Liver (tissue), 8 donors: ENCODE measurements at regions not wholly inside any gene's neighbourhood (a gene's known extent, or its start where the extent isn't known, plus 50 kb on each side); places are given as distances from the start of the nearest gene placed in this dataset.
"Not testable (repeated sequence)": the region's sequence is repeated elsewhere in the genome, so short reads cannot be mapped to it uniquely, and the experiment has no call there.

Experiments
- DNase-seq: peaks from one replicate; pipeline ENCODE4 v3.0.0-alpha.2; 2017; ENCODE audit warnings: low spot score
- H3K27ac ChIP-seq, 2 donors: one replicate each; pipeline ENCODE4 v1.7.0; 2013; ENCODE audit warnings: inconsistent platforms in 2 of 2, low read length in 2 of 2, control low read depth in 1 of 2, low read depth in 1 of 2, mild to moderate bottlenecking in 1 of 2
- H3K27me3 ChIP-seq, 4 donors: one replicate each; pipeline versions ENCODE4 v1.6.1 to v1.7.0; 2013; ENCODE audit warnings: low read length in 3 of 4, inconsistent platforms in 1 of 4, mild to moderate bottlenecking in 1 of 4, moderate library complexity in 1 of 4; ENCODE audit not compliant: control insufficient read depth in 4 of 4, insufficient read depth in 4 of 4
- H3K36me3 ChIP-seq, 4 donors: one replicate each; pipeline versions ENCODE4 v1.6.1 to v1.7.0; 2013; ENCODE audit warnings: low read length in 3 of 4, mild to moderate bottlenecking in 3 of 4, low read depth in 1 of 4, moderate library complexity in 1 of 4; ENCODE audit not compliant: control insufficient read depth in 4 of 4, insufficient read depth in 3 of 4
- H3K4me1 ChIP-seq, 4 donors: one replicate each; pipeline versions ENCODE4 v1.6.1 to v1.7.0; 2013; ENCODE audit warnings: low read length in 3 of 4, mild to moderate bottlenecking in 3 of 4, moderate library complexity in 1 of 4; ENCODE audit not compliant: control insufficient read depth in 4 of 4, insufficient read depth in 4 of 4
- H3K4me3 ChIP-seq, 3 donors: one replicate each; pipeline versions ENCODE4 v1.6.1 to v1.7.0; 2013; ENCODE audit warnings: low read length in 3 of 3, control low read depth in 1 of 3, low read depth in 1 of 3, mild to moderate bottlenecking in 1 of 3
- H3K9ac ChIP-seq, 2 donors: one replicate each; pipeline ENCODE4 v1.7.0; 2013; ENCODE audit warnings: low read length in 2 of 2, mild to moderate bottlenecking in 2 of 2, moderate library complexity in 2 of 2, control low read depth in 1 of 2, low read depth in 1 of 2
- H3K9me3 ChIP-seq, 4 donors: one replicate each; pipeline versions ENCODE4 v1.6.1 to v1.7.0; 2013; ENCODE audit warnings: low read length in 3 of 4; ENCODE audit not compliant: control insufficient read depth in 4 of 4
- EGR1 ChIP-seq, 2 donors: IDR thresholded peaks; 2 replicates each; pipeline ENCODE4 v1.6.1; 2016 to 2018; ENCODE audit warnings: antibody characterized with exemption in 2 of 2, low read depth in 2 of 2
- FOXA1 ChIP-seq: IDR thresholded peaks from 2 replicates; pipeline ENCODE4 v1.6.1; 2016; ENCODE audit warnings: antibody characterized with exemption
- FOXA2 ChIP-seq: IDR thresholded peaks from 2 replicates; pipeline ENCODE4 v1.6.1; 2016; ENCODE audit warnings: antibody characterized with exemption
- GABPA ChIP-seq, 2 donors: IDR thresholded peaks in 1 of 2; conservative IDR thresholded peaks in 1 of 2; 2 replicates each; pipeline ENCODE4 v1.6.1; 2016; ENCODE audit warnings: antibody characterized with exemption in 2 of 2, mild to moderate bottlenecking in 1 of 2, moderate library complexity in 1 of 2
- HNF4A ChIP-seq, 2 donors: conservative IDR thresholded peaks; 2 replicates each; pipeline ENCODE4 v1.6.1; 2016; ENCODE audit warnings: antibody characterized with exemption in 2 of 2, mild to moderate bottlenecking in 2 of 2
- JUND ChIP-seq, 2 donors: IDR thresholded peaks; 2 replicates each; pipeline ENCODE4 v1.6.1; 2016; ENCODE audit warnings: antibody characterized with exemption in 2 of 2
- MAX ChIP-seq: IDR thresholded peaks from 2 replicates; pipeline ENCODE4 v1.6.1; 2016; ENCODE audit warnings: antibody characterized with exemption
- NR2F2 ChIP-seq: IDR thresholded peaks from 2 replicates; pipeline ENCODE4 v1.6.1; 2016; ENCODE audit warnings: antibody characterized with exemption
- RAD21 ChIP-seq, 2 donors: IDR thresholded peaks; 2 replicates each; pipeline ENCODE4 v1.6.1; 2016; ENCODE audit warnings: antibody characterized with exemption in 2 of 2, mild to moderate bottlenecking in 2 of 2
- REST ChIP-seq: IDR thresholded peaks from 2 replicates; pipeline ENCODE4 v1.6.1; 2016; ENCODE audit warnings: antibody characterized with exemption, mild to moderate bottlenecking
- YY1 ChIP-seq: IDR thresholded peaks from 2 replicates; pipeline ENCODE4 v1.6.1; 2016; ENCODE audit warnings: antibody characterized with exemption, mild to moderate bottlenecking
- WGBS: extraction: QIAGEN DNeasy Blood & Tissue Kit; methylation state at CpG from one replicate; pipeline ENCODE4 v1.1.7; 2013; 5-methylcytosine and 5-hydroxymethylcytosine counted together
- TF ChIP-seq, protein P1 (sequence below): fragments of 150-350 bp; IDR thresholded peaks from 2 replicates; pipeline ENCODE4 v1.5.1; 2017; ENCODE audit warnings: improper control_type of control experiment, low read depth, low read length; ENCODE audit not compliant: missing input control
- TF ChIP-seq, protein P2 (sequence below): IDR thresholded peaks from 2 replicates; pipeline ENCODE4 v1.6.1; 2016; ENCODE audit warnings: antibody characterized with exemption
- donor health status: healthy.
- donor health status: healthy.
- donor health status: healthy.
- donor health status: healthy.
- donor health status: healthy.

GRCh38 chr18:42514512-42514911 is 559.5 kb downstream of the PIK3C3 start:
- H3K36me3 ChIP-seq, result no peaks in the 10 kb centered on the region
- peaks cover 0 to 6% (median 1%) of the 10 kb centered on the region in 4 donors for H3K4me1 ChIP-seq
- H3K4me3 ChIP-seq, result no peak overlapping the region
- no peak overlapping the region for H3K9ac ChIP-seq
- H3K9me3 ChIP-seq, result no peaks in the 10 kb centered on the region
- TF ChIP-seq FOXA2, result no peak
- no peak for TF ChIP-seq EGR1 (IDR thresholded peaks at IDR 0.05; ENCODE audit: low read depth in 2 of 2)
- TF ChIP-seq, protein P1, sequence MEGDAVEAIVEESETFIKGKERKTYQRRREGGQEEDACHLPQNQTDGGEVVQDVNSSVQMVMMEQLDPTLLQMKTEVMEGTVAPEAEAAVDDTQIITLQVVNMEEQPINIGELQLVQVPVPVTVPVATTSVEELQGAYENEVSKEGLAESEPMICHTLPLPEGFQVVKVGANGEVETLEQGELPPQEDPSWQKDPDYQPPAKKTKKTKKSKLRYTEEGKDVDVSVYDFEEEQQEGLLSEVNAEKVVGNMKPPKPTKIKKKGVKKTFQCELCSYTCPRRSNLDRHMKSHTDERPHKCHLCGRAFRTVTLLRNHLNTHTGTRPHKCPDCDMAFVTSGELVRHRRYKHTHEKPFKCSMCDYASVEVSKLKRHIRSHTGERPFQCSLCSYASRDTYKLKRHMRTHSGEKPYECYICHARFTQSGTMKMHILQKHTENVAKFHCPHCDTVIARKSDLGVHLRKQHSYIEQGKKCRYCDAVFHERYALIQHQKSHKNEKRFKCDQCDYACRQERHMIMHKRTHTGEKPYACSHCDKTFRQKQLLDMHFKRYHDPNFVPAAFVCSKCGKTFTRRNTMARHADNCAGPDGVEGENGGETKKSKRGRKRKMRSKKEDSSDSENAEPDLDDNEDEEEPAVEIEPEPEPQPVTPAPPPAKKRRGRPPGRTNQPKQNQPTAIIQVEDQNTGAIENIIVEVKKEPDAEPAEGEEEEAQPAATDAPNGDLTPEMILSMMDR, result no peak
- TF ChIP-seq NR2F2, result no peak
- TF ChIP-seq FOXA1, result no peak
- TF ChIP-seq YY1, result no peak
- TF ChIP-seq GABPA (IDR thresholded peaks at IDR 0.05 in 1 of 2, conservative IDR thresholded peaks at IDR 0.05 in 1 of 2), result no peak
- TF ChIP-seq RAD21 (IDR thresholded peaks at IDR 0.05), result no peak
- no peak for TF ChIP-seq JUND (IDR thresholded peaks at IDR 0.05)
- TF ChIP-seq, protein P2, sequence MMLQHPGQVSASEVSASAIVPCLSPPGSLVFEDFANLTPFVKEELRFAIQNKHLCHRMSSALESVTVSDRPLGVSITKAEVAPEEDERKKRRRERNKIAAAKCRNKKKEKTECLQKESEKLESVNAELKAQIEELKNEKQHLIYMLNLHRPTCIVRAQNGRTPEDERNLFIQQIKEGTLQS, result no peak
- no peaks in the 10 kb centered on the region for H3K27me3 ChIP-seq
- DNase-seq, result no peak
- no peak overlapping the region for H3K27ac ChIP-seq
- 87% methylated on average over 3 of the region's 3 CpGs for WGBS

GRCh38 chr18:42517896-42518295 is 562.9 kb downstream of the PIK3C3 start:
- Histone ChIP-seq H3K9me3 (no peaks in the 10 kb centered on the region), H3K27me3 (no peaks in the 10 kb centered on the region), H3K4me1 (peaks cover 0 to 6% (median 1%) of the 10 kb centered on the region in 4 donors), H3K4me3 (no peak overlapping the region), H3K27ac (no peak overlapping the region), H3K36me3 (no peaks in the 10 kb centered on the region), H3K9ac (no peak overlapping the region)
- no peak for DNase-seq
- TF ChIP-seq HNF4A (conservative IDR thresholded peaks at IDR 0.05), result no peak
- no peak for TF ChIP-seq REST
- TF ChIP-seq NR2F2, result no peak
- no peak for TF ChIP-seq MAX

GRCh38 chr18:42518331-42518730 is 563.3 kb downstream of the PIK3C3 start:
- H3K9me3 ChIP-seq, DNase-seq, H3K4me3 ChIP-seq, H3K27ac ChIP-seq, H3K4me1 ChIP-seq, H3K36me3 ChIP-seq, H3K9ac ChIP-seq, H3K27me3 ChIP-seq: not testable (repeated sequence)
- WGBS, result 91% methylated on average over 2 of the region's 2 CpGs
